ENCODE measurements at regions not wholly inside any gene's neighbourhood (a gene's known extent, or its start where the extent isn't known, plus 50 kb on each side); places are given as distances from the start of the nearest gene placed in this dataset.
"Not testable (repeated sequence)": the region's sequence is repeated elsewhere in the genome, so short reads cannot be mapped to it uniquely, and the experiment has no call there.

GRCh38 chr3:22704166-22704565 lies 499.0 kb upstream of the UBE2E2 start:
- H3K27me3 ChIP-seq: no peaks in the 10 kb centered on the region
- peaks cover 0 to 5% of the 10 kb centered on the region in 2 donors for H3K9me3 ChIP-seq
- no peaks in the 10 kb centered on the region for H3K36me3 ChIP-seq
- H3K4me1 ChIP-seq: no peaks in the 10 kb centered on the region
- intact Hi-C loops (cut with DNase I; ENCODE audit: low total_unique reads): no loop called here
- no peak overlapping the region for H3K4me3 ChIP-seq
- TF ChIP-seq CTCF (IDR thresholded peaks at IDR 0.05): no peak
- no peak for TF ChIP-seq POLR2A (IDR thresholded peaks at IDR 0.05)
- DNase-seq: no peak
- H3K27ac ChIP-seq: no peak overlapping the region

- H3K36me3 ChIP-seq: no peaks in the 10 kb centered on the region
- DNase-seq: no peak
- no peak overlapping the region for H3K4me3 ChIP-seq
- peaks cover 0 to 5% of the 10 kb centered on the region in 2 donors for H3K9me3 ChIP-seq
- no peak overlapping the region for H3K27ac ChIP-seq
- H3K27me3 ChIP-seq: no peaks in the 10 kb centered on the region
- TF ChIP-seq CTCF (IDR thresholded peaks at IDR 0.05): no peak
- no peak for TF ChIP-seq POLR2A (IDR thresholded peaks at IDR 0.05)
- intact Hi-C loops (cut with DNase I; ENCODE audit: low total_unique reads): no loop called here
- no peaks in the 10 kb centered on the region for H3K4me1 ChIP-seq
Observed at GRCh38 chr3:22704571-22705354, 498.4 kb upstream of the UBE2E2 start.

DNA sequence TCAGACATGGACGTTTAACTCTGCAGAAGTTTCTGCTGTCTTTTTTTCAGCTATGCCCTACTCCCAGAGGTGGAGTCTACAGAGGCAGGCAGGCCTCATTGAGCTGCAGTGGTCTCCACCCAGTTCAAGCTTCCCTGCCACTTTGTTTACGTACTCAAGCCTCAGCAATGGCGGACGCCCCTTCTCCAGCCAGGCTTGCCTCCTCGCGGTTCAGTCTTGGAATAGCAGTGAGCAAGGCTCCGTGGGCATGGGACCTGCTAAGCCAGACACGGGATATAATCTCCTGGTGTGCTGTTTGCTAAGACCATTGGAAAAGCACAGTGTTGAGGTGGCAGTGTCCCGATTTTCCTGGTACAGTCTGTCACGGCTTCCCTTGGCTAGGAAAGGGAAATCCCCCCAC lies 496.2 kb upstream of the UBE2E2 start:
- H3K4me1 ChIP-seq; H3K27ac ChIP-seq; H3K27me3 ChIP-seq; intact Hi-C loops (cut with DNase I; ENCODE audit: low total_unique reads); H3K4me3 ChIP-seq; DNase-seq; H3K36me3 ChIP-seq; H3K9me3 ChIP-seq: not testable (repeated sequence)

- TF ChIP-seq POLR2A (IDR thresholded peaks at IDR 0.05) (no peak), CTCF (IDR thresholded peaks at IDR 0.05) (no peak)
- Histone ChIP-seq H3K36me3 (no peaks in the 10 kb centered on the region), H3K27ac (no peak overlapping the region), H3K4me1 (no peaks in the 10 kb centered on the region), H3K9me3 (no peaks in the 10 kb centered on the region), H3K27me3 (no peaks in the 10 kb centered on the region), H3K4me3 (no peak overlapping the region)
- intact Hi-C loops (cut with DNase I; ENCODE audit: low total_unique reads): no loop called here
- DNase-seq: no peak
Observed at GRCh38 chr3:22713936-22714335, 489.2 kb upstream of the UBE2E2 start.

- no peaks in the 10 kb centered on the region for H3K4me1 ChIP-seq
- no peaks in the 10 kb centered on the region for H3K9me3 ChIP-seq
- no peaks in the 10 kb centered on the region for H3K27me3 ChIP-seq
- H3K4me3 ChIP-seq: no peak overlapping the region
- TF ChIP-seq CTCF (IDR thresholded peaks at IDR 0.05): no peak
- no peak for TF ChIP-seq POLR2A (IDR thresholded peaks at IDR 0.05)
- intact Hi-C loops (cut with DNase I; ENCODE audit: low total_unique reads): no loop called here
- no peak for DNase-seq
- H3K27ac ChIP-seq: no peak overlapping the region
- no peaks in the 10 kb centered on the region for H3K36me3 ChIP-seq
Observed at GRCh38 chr3:22714749-22715148, 488.4 kb upstream of the UBE2E2 start.
